Peyer's patch (tissue), 4 donors: ENCODE measurements at regions not wholly inside any gene's neighbourhood (a gene's known extent, or its start where the extent isn't known, plus 50 kb on each side); places are given as distances from the start of the nearest gene placed in this dataset.
"Not testable (repeated sequence)": the region's sequence is repeated elsewhere in the genome, so short reads cannot be mapped to it uniquely, and the experiment has no call there.

Source experiments
- DNase-seq, 3 donors: peaks; one replicate each; pipeline ENCODE4 v3.0.0-alpha.2; 2017 to 2019
- H3K27ac ChIP-seq, 4 donors: fragments of 200-600 bp; sonication (generic); one replicate each; pipeline ENCODE4 v1.5.1; 2016 to 2019
- H3K27me3 ChIP-seq, 2 donors: fragments of 200-600 bp; sonication (generic); one replicate each; pipeline ENCODE4 v1.5.1; 2019
- H3K36me3 ChIP-seq, 3 donors: fragments of 200-600 bp; sonication (generic); one replicate each; pipeline ENCODE4 v1.5.1; 2016 to 2019
- H3K4me1 ChIP-seq, 4 donors: fragments of 200-600 bp; sonication (generic); one replicate each; pipeline ENCODE4 v1.5.1; 2016 to 2019
- H3K4me3 ChIP-seq, 4 donors: fragments of 200-600 bp; sonication (generic); 1 replicate in 3 of 4; 2 replicates in 1 of 4; pipeline ENCODE4 v1.5.1; 2016 to 2019; ENCODE audit warnings: mild to moderate bottlenecking in 1 of 4
- H3K9me3 ChIP-seq, 4 donors: fragments of 200-600 bp; sonication (generic); one replicate each; pipeline ENCODE4 v1.5.1; 2016 to 2019; ENCODE audit warnings: mild to moderate bottlenecking in 1 of 4
- POLR2A ChIP-seq, 2 donors: fragments of 450-650 bp; IDR thresholded peaks; one replicate each; pipeline ENCODE4 v1.5.1; 2017; ENCODE audit warnings: antibody characterized with exemption in 2 of 2, mild to moderate bottlenecking in 2 of 2, moderate library complexity in 2 of 2
- TF ChIP-seq, protein P1 (sequence below), 6 experiments: fragments of 450-650 bp in 4 of 6; fragments of 200-600 bp in 2 of 6; sonication (generic) in 1 of 6; IDR thresholded peaks; one replicate each; pipeline ENCODE4 v1.5.1; 2017 to 2019; ENCODE audit warnings: antibody characterized with exemption in 6 of 6, mild to moderate bottlenecking in 3 of 6, moderate library complexity in 1 of 6

DNA sequence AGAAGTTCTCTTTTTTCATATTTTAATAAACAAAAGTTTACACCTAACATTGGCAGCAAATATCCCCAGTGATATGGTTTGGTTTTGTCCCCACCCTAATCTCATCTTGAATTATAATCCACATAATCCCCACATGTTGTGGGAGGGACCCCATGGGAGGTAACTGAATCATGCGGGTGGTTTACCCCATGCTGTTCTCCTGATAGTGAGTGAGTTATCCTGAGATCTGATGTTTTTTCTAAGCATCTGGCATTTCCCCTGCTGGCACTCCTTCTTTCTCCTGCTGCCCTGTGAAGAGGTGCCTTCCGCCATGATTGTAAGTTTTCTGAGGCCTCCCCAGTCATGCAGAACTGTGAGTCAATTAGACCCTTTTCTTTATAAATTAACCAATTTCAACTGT is 214.7 kb downstream of the SLITRK1 start:
- no peaks in the 10 kb centered on the region for H3K27me3 ChIP-seq
- H3K27ac ChIP-seq = no peak overlapping the region
- TF ChIP-seq, protein P1, sequence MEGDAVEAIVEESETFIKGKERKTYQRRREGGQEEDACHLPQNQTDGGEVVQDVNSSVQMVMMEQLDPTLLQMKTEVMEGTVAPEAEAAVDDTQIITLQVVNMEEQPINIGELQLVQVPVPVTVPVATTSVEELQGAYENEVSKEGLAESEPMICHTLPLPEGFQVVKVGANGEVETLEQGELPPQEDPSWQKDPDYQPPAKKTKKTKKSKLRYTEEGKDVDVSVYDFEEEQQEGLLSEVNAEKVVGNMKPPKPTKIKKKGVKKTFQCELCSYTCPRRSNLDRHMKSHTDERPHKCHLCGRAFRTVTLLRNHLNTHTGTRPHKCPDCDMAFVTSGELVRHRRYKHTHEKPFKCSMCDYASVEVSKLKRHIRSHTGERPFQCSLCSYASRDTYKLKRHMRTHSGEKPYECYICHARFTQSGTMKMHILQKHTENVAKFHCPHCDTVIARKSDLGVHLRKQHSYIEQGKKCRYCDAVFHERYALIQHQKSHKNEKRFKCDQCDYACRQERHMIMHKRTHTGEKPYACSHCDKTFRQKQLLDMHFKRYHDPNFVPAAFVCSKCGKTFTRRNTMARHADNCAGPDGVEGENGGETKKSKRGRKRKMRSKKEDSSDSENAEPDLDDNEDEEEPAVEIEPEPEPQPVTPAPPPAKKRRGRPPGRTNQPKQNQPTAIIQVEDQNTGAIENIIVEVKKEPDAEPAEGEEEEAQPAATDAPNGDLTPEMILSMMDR (IDR thresholded peaks at IDR 0.05) = no peak
- TF ChIP-seq POLR2A (IDR thresholded peaks at IDR 0.05) = no peak
- no peaks in the 10 kb centered on the region for H3K4me1 ChIP-seq
- no peak overlapping the region for H3K4me3 ChIP-seq
- no peaks in the 10 kb centered on the region for H3K36me3 ChIP-seq
- no peak for DNase-seq
- no peaks in the 10 kb centered on the region for H3K9me3 ChIP-seq

DNA sequence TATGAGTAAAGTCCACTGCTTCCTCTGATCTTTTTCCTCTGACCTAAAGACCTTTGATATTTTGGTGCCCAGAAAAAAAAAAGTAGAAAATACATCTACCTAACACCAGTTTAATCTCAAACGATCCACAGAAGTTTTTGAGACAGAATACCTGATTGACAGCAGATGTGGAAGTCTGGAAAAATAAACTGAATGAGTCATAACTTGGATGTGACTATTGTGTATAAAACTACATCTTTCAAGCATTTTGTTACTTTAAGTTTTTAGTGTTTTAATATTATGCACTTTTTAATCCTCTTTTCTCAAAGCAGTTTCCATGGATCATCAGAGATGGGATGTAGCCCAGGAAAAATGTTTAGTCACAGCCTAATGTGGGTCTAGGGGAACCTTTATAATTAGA is 216.1 kb downstream of the SLITRK1 start:
- DNase-seq = no peak
- TF ChIP-seq, protein P1 (IDR thresholded peaks at IDR 0.05) = no peak
- TF ChIP-seq POLR2A (IDR thresholded peaks at IDR 0.05) = no peak

DNA sequence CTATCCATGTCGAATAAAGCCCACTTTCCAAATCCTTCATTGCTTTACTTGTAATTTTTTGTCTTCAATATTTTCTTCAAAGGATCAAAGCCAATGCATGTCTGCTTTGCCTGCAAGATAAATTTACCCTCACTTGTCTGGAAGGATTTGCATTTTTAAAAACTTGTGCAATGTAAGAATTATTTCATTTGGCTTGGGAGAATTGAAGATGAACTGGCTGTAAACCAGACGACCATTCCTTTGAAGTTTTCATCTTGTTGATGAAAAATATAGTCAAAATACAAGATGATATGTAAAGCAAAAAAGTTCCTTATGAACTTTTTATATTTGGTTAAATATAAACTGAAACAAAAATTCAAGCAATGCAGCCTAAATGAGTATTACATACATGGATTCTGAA is 225.0 kb downstream of the SLITRK1 start:
- Histone ChIP-seq H3K27ac (no peak overlapping the region), H3K9me3 (no peaks in the 10 kb centered on the region), H3K4me3 (no peak overlapping the region), H3K27me3 (no peaks in the 10 kb centered on the region), H3K4me1 (no peaks in the 10 kb centered on the region), H3K36me3 (no peaks in the 10 kb centered on the region)
- no peak for DNase-seq
- no peak for TF ChIP-seq POLR2A (IDR thresholded peaks at IDR 0.05)
- TF ChIP-seq, protein P1 (IDR thresholded peaks at IDR 0.05) = no peak

More for the DNA sequence above, 216.1 kb downstream of the SLITRK1 start:
- H3K36me3 ChIP-seq = no peaks in the 10 kb centered on the region
- H3K9me3 ChIP-seq = no peaks in the 10 kb centered on the region
- H3K4me3 ChIP-seq = no peak overlapping the region
- H3K27me3 ChIP-seq = no peaks in the 10 kb centered on the region
- no peak overlapping the region for H3K27ac ChIP-seq
- H3K4me1 ChIP-seq = no peaks in the 10 kb centered on the region

DNA sequence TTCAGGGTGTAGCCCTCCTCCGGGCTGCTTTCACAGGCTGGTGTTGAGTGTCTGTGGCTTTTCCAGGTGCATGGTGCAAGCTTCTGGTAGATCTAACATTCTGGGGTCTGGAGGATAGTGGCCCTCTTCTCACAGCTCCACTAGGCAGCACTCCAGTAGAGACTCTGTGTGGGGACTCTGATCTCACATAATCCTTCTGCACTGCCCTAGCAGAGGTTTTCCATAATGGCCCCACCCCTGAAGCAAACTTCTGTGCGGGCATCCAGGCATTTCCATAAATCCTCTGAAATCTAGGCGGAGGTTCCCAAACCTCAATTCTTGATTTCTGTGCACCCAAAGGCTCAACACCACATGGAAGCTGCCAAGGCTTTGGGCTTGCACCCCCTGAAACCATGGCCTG is 239.7 kb downstream of the SLITRK1 start:
- H3K27ac ChIP-seq, H3K4me3 ChIP-seq, H3K4me1 ChIP-seq, H3K27me3 ChIP-seq, DNase-seq, H3K36me3 ChIP-seq: not testable (repeated sequence)
- peaks cover 0 to 16% (median 0%) of the 10 kb centered on the region in 4 donors for H3K9me3 ChIP-seq

DNA sequence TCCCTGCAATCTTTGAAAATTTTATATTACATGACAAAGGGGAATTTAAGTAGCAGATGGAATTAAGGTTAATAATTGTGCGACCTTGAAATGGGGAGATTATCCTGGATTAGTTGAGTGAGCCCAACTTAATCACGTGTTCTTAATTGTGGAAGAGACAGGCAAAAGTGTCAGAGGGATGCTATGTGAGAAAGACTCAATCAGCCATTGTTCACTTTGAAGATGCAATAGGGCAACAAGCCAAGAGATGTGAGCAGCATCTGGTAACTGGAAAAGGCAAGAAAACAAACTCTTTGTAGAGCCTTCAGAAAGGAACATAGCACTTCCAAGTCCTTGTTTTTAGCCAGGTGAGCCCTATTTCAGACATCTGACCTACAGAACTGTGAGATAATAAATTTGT is 247.7 kb downstream of the SLITRK1 start:
- Histone ChIP-seq H3K27ac (no peak overlapping the region), H3K27me3 (no peaks in the 10 kb centered on the region), H3K4me3 (no peak overlapping the region), H3K9me3 (peaks cover 0 to 2% (median 0%) of the 10 kb centered on the region in 4 donors), H3K36me3 (no peaks in the 10 kb centered on the region), H3K4me1 (no peaks in the 10 kb centered on the region)
- DNase-seq = no peak
- TF ChIP-seq, protein P1 (IDR thresholded peaks at IDR 0.05) = no peak
- TF ChIP-seq POLR2A (IDR thresholded peaks at IDR 0.05) = no peak

DNA sequence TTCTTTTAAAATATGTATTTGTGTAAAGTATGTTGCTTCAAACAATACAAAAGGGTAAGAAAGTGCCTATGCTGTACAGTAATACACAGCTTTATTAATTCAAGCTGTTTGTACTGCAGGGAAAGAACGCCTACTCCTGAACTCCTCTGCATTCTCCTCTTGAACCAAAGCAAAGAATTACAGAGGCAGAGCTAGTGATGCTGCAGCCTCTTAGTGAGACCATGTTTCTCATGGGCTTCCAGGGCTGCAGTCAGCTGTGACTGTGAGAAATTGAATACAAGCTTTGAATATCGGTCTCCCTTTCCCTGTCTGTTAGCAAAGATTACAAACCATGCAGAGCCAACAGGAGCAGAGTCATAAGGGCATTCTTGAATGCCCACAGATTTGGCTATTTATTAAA is 248.5 kb downstream of the SLITRK1 start:
- no peaks in the 10 kb centered on the region for H3K36me3 ChIP-seq
- no peak overlapping the region for H3K4me3 ChIP-seq
- no peak for TF ChIP-seq POLR2A (IDR thresholded peaks at IDR 0.05)
- TF ChIP-seq, protein P1 (IDR thresholded peaks at IDR 0.05) = no peak
- H3K4me1 ChIP-seq = no peaks in the 10 kb centered on the region
- no peaks in the 10 kb centered on the region for H3K27me3 ChIP-seq
- DNase-seq = no peak
- peaks cover 0 to 2% (median 0%) of the 10 kb centered on the region in 4 donors for H3K9me3 ChIP-seq
- H3K27ac ChIP-seq = no peak overlapping the region
